Neural progenitor cell (in vitro differentiated cells): ENCODE measurements at regions not wholly inside any gene's neighbourhood (a gene's known extent, or its start where the extent isn't known, plus 50 kb on each side); places are given as distances from the start of the nearest gene placed in this dataset.

Experiments
- CTCF ChIP-seq: fragments of 200-600 bp; sonication (generic); IDR thresholded peaks from 2 replicates; pipeline ENCODE4 v1.5.1; 2017; ENCODE audit warnings: antibody characterized with exemption, mild to moderate bottlenecking
- EZH2 ChIP-seq: fragments of 200-600 bp; sonication (generic); IDR thresholded peaks from 2 replicates; pipeline ENCODE4 v1.6.1; 2017; ENCODE audit warnings: antibody characterized with exemption, mild to moderate bottlenecking, moderate library complexity
- EZH2phosphoT487 ChIP-seq: fragments of 200-600 bp; sonication (generic); IDR thresholded peaks from 2 replicates; pipeline ENCODE4 v1.6.1; 2017; ENCODE audit warnings: antibody characterized with exemption

GRCh38 chr16:5758281-5758680, 660.7 kb upstream of the EEF2KMT start:
- TF ChIP-seq CTCF (no peak), EZH2phosphoT487 (no peak), EZH2 (no peak)
